HG03565 (cell line): ENCODE measurements at regions not wholly inside any gene's neighbourhood (a gene's known extent, or its start where the extent isn't known, plus 50 kb on each side); places are given as distances from the start of the nearest gene placed in this dataset.

Experiments used
- ATAC-seq: cut with Tn5 transposase; IDR thresholded peaks from one replicate; pipeline ENCODE4 v1.9.1; 2021; ENCODE audit warnings: mild to moderate bottlenecking, moderate library complexity; ENCODE audit not compliant: unreplicated experiment

DNA sequence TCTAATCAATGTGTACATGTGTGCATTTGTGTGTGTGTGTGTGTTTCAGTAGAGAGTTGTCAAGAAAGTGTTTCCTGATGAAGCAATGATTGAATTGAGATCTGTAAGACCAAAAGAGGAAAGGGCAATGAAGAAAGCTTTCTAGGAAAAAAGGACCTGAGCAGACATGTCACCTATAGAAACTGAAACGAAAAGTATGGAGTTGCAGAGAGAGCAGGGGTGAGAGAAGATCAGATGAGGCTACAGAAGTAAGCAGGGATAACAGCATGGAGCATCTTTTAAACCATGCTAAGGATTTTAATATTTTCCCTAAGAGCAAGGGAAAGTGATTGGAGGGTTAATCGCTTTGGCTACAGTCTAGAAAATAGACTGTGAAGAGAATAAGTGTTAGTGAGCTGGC lies 1459.4 kb upstream of the TENM4 start:
- ATAC-seq = peak; percentile 64

- ATAC-seq = peak; percentile 38
Measured at GRCh38 chr11:80899381-80899780, 1458.6 kb upstream of the TENM4 start.

DNA sequence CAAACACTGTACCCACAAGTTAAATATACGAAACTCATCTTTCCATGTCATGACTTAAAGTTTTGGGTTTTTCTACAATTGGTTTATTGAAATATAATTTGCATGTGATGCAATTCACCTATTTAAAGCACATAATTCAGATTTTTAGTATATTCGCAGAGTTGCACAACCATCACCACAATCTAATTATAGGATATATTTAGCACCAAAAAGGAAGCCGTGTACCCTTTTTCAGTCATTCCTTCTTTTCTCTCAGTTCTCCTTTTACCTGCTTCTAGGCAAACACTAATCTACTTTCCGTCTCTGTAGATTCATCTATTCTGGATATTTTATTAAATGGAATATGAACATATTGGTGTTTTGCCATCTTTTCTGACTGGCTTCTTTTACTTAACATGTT lies 1458.1 kb upstream of the TENM4 start:
- ATAC-seq = no peak

GRCh38 chr11:80886684-80887083 lies 1445.9 kb upstream of the TENM4 start:
- no peak for ATAC-seq

DNA sequence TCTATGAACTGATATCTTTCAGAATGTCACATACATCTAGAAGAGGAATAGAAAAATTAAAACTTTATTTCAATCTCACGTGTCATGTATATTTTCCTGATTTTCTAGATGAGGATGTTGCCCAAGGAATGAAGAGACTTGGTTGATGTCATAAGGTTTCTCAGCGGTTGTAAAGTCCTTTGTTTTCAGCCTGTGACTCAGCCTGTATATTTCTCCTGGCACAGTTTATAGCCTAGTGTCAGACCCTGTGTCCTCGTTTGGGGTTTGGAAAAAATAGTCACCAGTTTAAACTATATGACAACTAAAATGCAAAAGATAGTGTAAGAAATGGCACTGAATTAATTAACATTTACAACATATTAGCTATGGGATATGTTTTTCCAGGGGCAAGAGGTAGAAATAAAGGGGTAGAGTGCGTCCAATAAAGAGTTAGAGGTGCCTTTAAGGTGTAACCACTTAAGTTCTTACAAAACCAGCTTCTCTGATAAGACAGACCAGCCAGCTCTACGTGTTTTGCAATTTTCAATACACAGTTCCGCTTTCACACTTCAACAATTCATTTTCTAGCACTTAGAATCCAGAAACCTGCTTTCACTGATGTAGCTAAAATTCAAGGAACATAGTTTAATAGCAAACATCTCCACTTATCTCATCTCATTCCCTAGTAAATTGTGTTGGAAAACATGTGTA lies 1432.6 kb upstream of the TENM4 start:
- no peak for ATAC-seq

GRCh38 chr11:80872116-80872728 lies 1431.4 kb upstream of the TENM4 start:
- no peak for ATAC-seq

GRCh38 chr11:80868831-80869230 lies 1428.0 kb upstream of the TENM4 start:
- no peak for ATAC-seq

- ATAC-seq = no peak
Measured at GRCh38 chr11:80862011-80862410, 1421.2 kb upstream of the TENM4 start.

DNA sequence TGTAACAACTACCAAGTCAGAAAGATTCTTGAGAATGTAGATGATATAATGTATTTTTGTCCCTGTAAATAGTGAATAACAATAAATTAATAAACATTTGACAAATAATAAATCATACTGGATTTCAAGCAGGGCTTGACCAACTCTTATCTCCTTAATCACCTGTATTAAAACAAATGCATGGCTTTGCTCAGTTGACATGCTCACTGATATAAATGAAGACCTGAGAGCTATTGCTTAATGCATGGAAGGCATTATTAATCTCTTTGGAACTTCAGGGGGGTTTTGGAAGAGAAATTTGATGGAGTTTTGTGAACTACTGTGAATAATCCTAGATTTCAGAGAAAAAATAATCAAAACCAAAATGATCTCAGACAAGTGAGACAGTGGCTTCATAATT lies 1420.4 kb upstream of the TENM4 start:
- no peak for ATAC-seq

DNA sequence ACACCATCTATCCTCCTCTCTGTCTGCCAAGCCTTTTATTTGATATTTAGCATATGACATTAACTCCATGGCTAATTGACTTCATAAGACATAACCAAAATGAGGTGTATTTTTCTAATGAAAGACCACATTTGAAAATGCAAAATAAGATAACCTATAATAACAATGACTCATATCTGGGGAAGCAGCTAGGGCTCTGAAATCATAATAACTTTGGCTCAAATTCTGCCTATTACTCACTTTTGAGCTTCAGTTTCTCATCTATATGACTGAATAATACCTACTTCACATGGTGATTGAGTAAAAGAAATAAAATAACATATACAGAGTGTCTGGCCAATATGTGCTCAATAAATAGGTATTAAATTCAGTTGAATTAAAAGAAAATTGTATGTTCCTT lies 1419.8 kb upstream of the TENM4 start:
- ATAC-seq = no peak

GRCh38 chr11:80856066-80856465 lies 1415.2 kb upstream of the TENM4 start:
- no peak for ATAC-seq

DNA sequence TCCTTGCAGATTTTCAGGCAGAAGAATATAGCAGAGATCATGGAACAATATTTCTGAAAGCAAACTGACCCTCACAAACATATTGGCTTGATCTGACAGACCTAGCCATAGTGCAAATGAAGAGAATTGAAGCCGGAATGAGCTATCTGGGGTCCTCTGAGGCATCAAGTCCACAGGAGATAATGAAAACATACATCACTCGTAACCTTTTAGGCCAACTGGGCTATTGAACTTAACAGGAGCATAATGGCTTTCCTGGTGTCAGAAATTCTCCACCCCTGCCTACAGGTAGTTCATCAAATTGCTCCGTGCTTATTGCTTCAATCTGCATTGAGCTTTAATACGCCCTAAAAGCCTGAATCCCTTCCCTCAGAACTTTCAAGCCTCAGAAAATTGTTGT lies 1414.6 kb upstream of the TENM4 start:
- no peak for ATAC-seq

- peak; percentile 37 for ATAC-seq
Measured at GRCh38 chr11:80849253-80849652, 1408.4 kb upstream of the TENM4 start.

DNA sequence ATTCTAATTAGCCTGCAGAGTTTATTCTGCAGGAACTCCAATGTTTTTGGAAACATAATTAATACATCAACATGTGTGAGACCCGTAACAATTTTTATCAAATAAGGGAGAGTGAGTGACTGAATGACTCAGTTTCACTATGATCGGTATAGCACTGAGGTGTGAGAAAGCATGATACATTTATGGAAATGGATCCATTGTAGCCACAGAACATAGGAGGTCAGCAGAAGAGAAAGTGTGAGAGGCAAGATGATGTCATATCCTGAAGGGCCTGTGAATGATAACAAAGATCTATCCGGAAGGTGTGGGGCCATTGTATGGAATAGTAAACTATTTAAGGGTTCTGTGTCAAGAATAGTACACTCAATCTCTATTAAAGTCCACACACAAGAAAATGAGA lies 1406.1 kb upstream of the TENM4 start:
- peak; percentile 98 for ATAC-seq

DNA sequence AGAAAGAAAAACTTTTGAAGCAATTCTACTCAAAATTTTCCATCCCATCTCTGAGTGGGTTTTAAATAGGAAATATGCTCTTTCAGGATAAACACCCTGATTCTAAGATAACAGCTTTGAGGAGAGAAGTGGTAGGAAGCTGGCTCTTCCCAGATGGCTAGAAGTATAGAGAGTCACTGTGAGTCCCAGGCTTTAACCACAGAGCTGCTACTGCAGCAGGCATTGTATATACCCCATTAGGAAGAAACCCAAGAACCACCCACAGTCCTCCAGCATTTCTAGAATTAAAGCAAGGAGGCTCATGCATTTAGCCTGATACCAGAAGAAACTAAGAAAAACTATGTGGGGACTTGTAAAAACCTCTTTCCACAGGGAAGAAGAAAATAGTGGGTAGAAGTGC lies 1405.6 kb upstream of the TENM4 start:
- no peak for ATAC-seq

GRCh38 chr11:80844110-80844819 lies 1403.4 kb upstream of the TENM4 start:
- ATAC-seq = no peak

DNA sequence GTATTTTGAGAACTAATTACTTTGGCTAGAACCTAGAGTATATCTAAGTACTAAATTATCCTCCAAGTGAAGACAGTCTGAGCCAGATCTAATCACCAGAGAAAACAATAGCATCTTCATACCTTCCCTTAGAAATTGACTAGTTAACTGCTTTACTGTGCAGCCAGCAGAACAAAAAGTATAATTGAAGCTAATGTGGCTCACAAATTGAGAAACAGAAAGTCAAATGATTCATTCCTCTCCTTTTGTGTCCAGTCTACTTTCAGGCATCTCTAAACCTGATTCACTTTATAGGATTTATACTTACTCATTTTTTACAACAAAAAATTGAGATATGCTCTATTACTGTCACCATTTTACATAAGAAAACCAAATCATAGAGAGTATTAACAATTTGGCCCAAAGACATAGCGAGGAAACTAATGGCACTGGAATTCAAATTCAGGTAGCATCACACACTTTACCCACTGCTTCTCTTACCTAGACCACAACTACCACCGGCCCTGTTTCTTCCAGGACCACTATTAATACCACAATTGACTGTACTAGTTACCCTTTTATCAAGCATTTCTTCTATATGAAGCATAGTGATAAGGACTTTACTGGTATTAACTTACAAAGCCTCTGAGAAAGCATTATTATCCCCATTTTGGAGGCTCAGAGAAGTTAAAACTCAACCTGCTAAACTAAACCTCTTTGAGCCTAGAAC lies 1402.6 kb upstream of the TENM4 start:
- ATAC-seq = peak; percentile 31

DNA sequence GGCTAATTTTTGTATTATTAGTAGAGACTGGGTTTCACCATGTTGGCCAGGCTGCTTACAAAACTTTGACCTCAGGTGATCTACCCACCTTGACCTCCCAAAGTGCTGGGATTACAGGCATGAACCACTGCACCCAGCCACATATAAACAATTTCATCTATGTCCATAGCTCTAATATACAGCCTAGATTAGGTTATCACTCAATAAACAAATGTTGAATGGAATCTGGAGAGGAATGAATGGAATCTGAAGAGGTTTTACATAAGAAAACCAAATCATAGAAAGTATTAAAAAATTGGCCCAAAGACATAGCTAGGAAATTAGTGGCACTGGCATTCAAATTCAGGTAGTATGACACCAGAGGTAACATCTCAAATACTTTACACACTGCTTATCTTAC lies 1401.4 kb upstream of the TENM4 start:
- ATAC-seq = no peak

- no peak for ATAC-seq
Measured at GRCh38 chr11:80841675-80842074, 1400.8 kb upstream of the TENM4 start.

DNA sequence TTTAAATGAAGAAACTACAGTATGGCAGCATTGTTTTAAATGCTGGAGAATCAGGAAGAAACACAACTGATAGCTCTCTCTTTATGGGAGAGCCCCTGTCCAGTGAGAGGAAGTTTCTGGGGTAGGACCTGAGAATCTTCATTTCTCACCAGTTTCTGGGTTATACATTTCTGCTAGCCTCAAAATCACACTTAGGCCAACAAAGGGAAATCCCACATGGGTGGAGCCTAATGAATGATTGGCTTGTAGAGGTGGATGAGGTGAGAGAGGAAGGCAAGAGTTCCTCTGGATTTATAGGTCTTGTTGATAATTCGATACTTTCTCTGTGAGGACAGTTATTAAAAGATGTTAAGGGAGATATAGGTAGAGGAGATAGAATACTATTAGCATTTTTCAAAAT lies 1397.3 kb upstream of the TENM4 start:
- ATAC-seq = no peak

DNA sequence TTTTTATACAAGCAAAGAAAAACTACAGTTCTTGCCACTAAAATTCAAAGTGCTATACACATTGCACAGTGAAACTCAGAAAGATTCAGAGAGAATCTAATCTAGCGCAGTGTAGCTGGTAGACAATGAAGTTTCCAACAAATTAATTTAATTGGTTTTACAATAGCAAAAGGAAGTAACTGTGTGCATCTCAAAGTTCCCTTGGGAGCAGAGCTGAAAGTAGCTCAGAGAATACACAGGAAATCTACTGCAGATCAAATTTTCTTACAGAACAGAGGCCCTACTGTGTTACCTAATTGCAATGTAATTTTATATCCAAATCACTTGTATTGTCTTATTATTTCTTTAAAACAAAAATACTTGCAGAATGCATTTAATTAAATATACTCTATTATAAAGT lies 1396.2 kb upstream of the TENM4 start:
- ATAC-seq = no peak

DNA sequence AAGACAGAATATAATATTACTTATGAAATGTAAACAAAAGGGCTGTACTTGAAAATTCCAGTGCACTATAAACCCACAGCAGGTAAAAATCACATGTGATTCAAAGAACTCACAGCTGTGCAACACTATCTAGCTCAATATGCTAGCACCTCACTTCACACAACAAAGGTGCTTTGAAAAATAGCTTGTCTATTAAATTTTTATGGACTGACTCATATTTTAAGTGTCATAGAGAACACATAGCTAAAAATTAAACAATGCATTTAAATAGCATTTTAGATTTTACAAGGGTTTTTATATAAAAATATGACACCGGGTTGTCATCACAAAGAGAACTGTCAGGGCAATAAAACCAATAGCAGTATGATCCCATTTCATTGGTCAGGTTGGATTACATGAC lies 1390.5 kb upstream of the TENM4 start:
- ATAC-seq = no peak
